ENCODE measurements at regions not wholly inside any gene's neighbourhood (a gene's known extent, or its start where the extent isn't known, plus 50 kb on each side); places are given as distances from the start of the nearest gene placed in this dataset.

- peaks cover 18% of the 10 kb centered on the region for H3K4me1 ChIP-seq (ENCODE audit: control insufficient read depth, insufficient read depth, low read length)
- POLR2A ChIA-PET: interaction anchor here (0.6 to 1.9 kb wide), 3 partner anchors 9 to 132 kb away, joined by 3 to 7 read pairs (median 4); no protein-coding TSS in a partner anchor
- H2AFZ ChIP-seq (ENCODE audit: control insufficient read depth, low read depth, low read length): no peak overlapping the region
- SMC1A ChIA-PET (ENCODE audit: uncharacterized antibody, unreplicated experiment): interaction anchor here (0.8 to 5.2 kb wide), 10 partner anchors 8 to 176 kb away, joined by 3 to 134 read pairs (median 4); no protein-coding TSS in a partner anchor
- H3K36me3 ChIP-seq (ENCODE audit: control insufficient read depth in 2 of 2, insufficient read depth in 2 of 2, low read length in 1 of 2): no peaks in the 10 kb centered on the region
- peaks cover 2% of the 10 kb centered on the region; the same call in 2 of the 3 replicates for H3K9me3 ChIP-seq (replicated peaks; ENCODE audit: control insufficient read depth, insufficient read depth, low read length)
- CTCF ChIA-PET: interaction anchor here (1.0 to 2.1 kb wide), 4 partner anchors 177 to 1612 kb away, joined by 3 to 23 read pairs (median 4); no protein-coding TSS in a partner anchor
- intact Hi-C loops (cut with micrococcal nuclease; ENCODE audit: unreplicated experiment) (no loop called here), in situ Hi-C loops (cut with MboI) (loop anchor here (5.0 to 25.0 kb wide), 5 partner anchors 175 to 1618 kb away; partner anchors contain the start of genes N4BP2L1, N4BP2L2 and PDS5B)
- 48% methylated on average over 1 of the region's 1 CpG for WGBS (ENCODE audit: insufficient coverage, insufficient replicate concordance, low lambda C conversion rate, missing lambda C conversion rate)
- H3K27ac ChIP-seq (ENCODE audit: control insufficient read depth, insufficient read depth): no peak overlapping the region
- DNase-seq (ENCODE audit: low read depth, low spot score) (no peak), FAIRE-seq (no peak), ATAC-seq (no peak)
- no peaks in the 10 kb centered on the region for H4K20me1 ChIP-seq (ENCODE audit: control insufficient read depth, insufficient read depth)
- no peak overlapping the region for H3K4me3 ChIP-seq
- H3K79me2 ChIP-seq (ENCODE audit: control insufficient read depth, insufficient read depth, low read length): no peaks in the 10 kb centered on the region
- RAD21 ChIA-PET (ENCODE audit: unreplicated experiment): interaction anchor here (0.6 to 5.2 kb wide), 7 partner anchors 9 to 960 kb away, joined by 3 to 132 read pairs (median 4); no protein-coding TSS in a partner anchor
- BruUV-seq (replicated peaks): no TSS peak
- H3K4me2 ChIP-seq (ENCODE audit: control insufficient read depth, insufficient read depth): no peak overlapping the region
- no peak overlapping the region for H3K9ac ChIP-seq (ENCODE audit: control insufficient read depth, insufficient read depth, low read length)
- H3K27me3 ChIP-seq (replicated peaks in 1 of 2; ENCODE audit: control insufficient read depth in 2 of 2, insufficient read depth in 2 of 2, low read length in 1 of 2): no peaks in the 10 kb centered on the region
- no peak for TF ChIP-seq E2F4 (IDR thresholded peaks at IDR 0.05; ENCODE audit: low read depth, low read length)
- TF ChIP-seq USF2 (IDR thresholded peaks at IDR 0.05; ENCODE audit: borderline replicate concordance, low read depth, low read length): no peak
- TF ChIP-seq RAD21 (IDR thresholded peaks at IDR 0.05; ENCODE audit: insufficient read depth, low read depth, low read length): no peak
- no peak for TF ChIP-seq SMARCA5 (IDR thresholded peaks at IDR 0.05)
- TF ChIP-seq RBBP5 (conservative IDR thresholded peaks at IDR 0.05): no peak
- TF ChIP-seq HDAC2 (IDR thresholded peaks at IDR 0.05): no peak
- TF ChIP-seq EED (IDR thresholded peaks at IDR 0.05; ENCODE audit: low read depth): no peak
These were observed 261.5 kb upstream of the STARD13 start for GRCh38 chr13:33547035-33547434.

Measured in GM12878 (cell line).